K562 (cell line): ENCODE measurements at regions not wholly inside any gene's neighbourhood (a gene's known extent, or its start where the extent isn't known, plus 50 kb on each side); places are given as distances from the start of the nearest gene placed in this dataset.

Experiments
- ATAC-seq: fragments of 200-7000 bp; cut with Tn5 transposase; 3 replicates; pipeline ENCODE4 v1.9.1; 2020; ENCODE audit warnings: moderate library complexity
- BruUV-seq: library from RNA; stranded (reverse); fragments of 400-500 nt; replicated peaks from 2 replicates; lab custom pipeline; 2021; lab: Mats Ljungman, UMichigan
- CTCF ChIA-PET: fragments of 300-600 bp; formaldehyde crosslinking; extraction: SDS; loops from one replicate; lab custom pipeline; 2021; ENCODE audit warnings: low intra/inter-chr PET ratio; lab: Yijun Ruan, JAX
- POLR2A ChIA-PET: fragments of 300-600, 350-650 bp; sonication (Branson Sonifier 250); formaldehyde crosslinking; extraction: SDS; loops from one replicate; lab custom pipeline; 2021; ENCODE audit warnings: antibody characterized with exemption, inconsistent platforms; lab: Yijun Ruan, JAX
- DNase-seq, 4 experiments: peaks; one replicate each; pipeline versions ENCODE4 v3.0.0 to v3.0.0-alpha.2; 2011 to 2018; ENCODE audit warnings: low spot score in 3 of 4, mixed read lengths in 3 of 4; ENCODE audit errors: extremely low read depth in 1 of 4
- FAIRE-seq: peaks from 2 replicates; lab custom pipeline; 2011; peaks lifted over from hg19 to GRCh38; lab: Jason Lieb, UNC
- H2AFZ ChIP-seq: 2 replicates; pipeline ENCODE4 v1.6.0; 2011; ENCODE audit warnings: low read depth, low read length, control low read depth, inconsistent platforms
- H3K27ac ChIP-seq: fragments of 200-600 bp; 3 replicates; pipeline ENCODE4 v1.8.0; 2011; ENCODE audit warnings: low read depth, mild to moderate bottlenecking, control low read depth, inconsistent platforms, low read length, moderate library complexity, mixed read lengths; ENCODE audit errors: extremely low read depth
- H3K27me3 ChIP-seq, 2 experiments: fragments of 300-600 bp in 1 of 2; 2 replicates in 1 of 2; 3 replicates in 1 of 2; pipeline versions ENCODE4 v1.6.0 to v1.8.0; 2011; ENCODE audit warnings: inconsistent platforms in 2 of 2, low read length in 2 of 2, mild to moderate bottlenecking in 1 of 2, mixed read lengths in 1 of 2, moderate library complexity in 1 of 2; ENCODE audit not compliant: control insufficient read depth in 2 of 2, insufficient read depth in 2 of 2
- H3K36me3 ChIP-seq: fragments of 300-600 bp; 3 replicates; pipeline ENCODE4 v1.8.0; 2011; ENCODE audit warnings: mild to moderate bottlenecking, low read length, inconsistent platforms; ENCODE audit not compliant: control insufficient read depth, insufficient read depth
- H3K4me1 ChIP-seq, 2 experiments: fragments of 200-600 bp in 1 of 2; replicated peaks in 1 of 2; 2 replicates in 1 of 2; 3 replicates in 1 of 2; pipeline versions ENCODE4 v1.5.1 to v1.8.0; 2011; ENCODE audit warnings: inconsistent platforms in 2 of 2, low read length in 2 of 2, mild to moderate bottlenecking in 1 of 2, mixed read lengths in 1 of 2, moderate library complexity in 1 of 2; ENCODE audit not compliant: control insufficient read depth in 2 of 2, insufficient read depth in 2 of 2
- H3K4me2 ChIP-seq: 2 replicates; pipeline ENCODE4 v1.6.1; 2011; ENCODE audit warnings: low read length, control low read depth, inconsistent platforms, mixed read lengths; ENCODE audit not compliant: insufficient read depth
- H3K4me3 ChIP-seq: fragments of 200-600 bp; sonication (generic), shearing (Covaris generic); 2 replicates; pipeline ENCODE4 v1.5.1; 2016; ENCODE audit warnings: control low read depth, inconsistent platforms
- H3K79me2 ChIP-seq: fragments of 200-600 bp; 3 replicates; pipeline ENCODE4 v1.8.0; 2011; ENCODE audit warnings: low read length, inconsistent platforms; ENCODE audit not compliant: control insufficient read depth, insufficient read depth
- H3K9ac ChIP-seq, 2 experiments: 2 replicates each; pipeline versions ENCODE4 v1.6.0 to v1.6.1; 2011; ENCODE audit warnings: low read depth in 2 of 2, low read length in 2 of 2, control low read depth in 1 of 2, inconsistent platforms in 1 of 2, mild to moderate bottlenecking in 1 of 2, mixed read lengths in 1 of 2; ENCODE audit not compliant: insufficient read depth in 1 of 2
- H3K9me1 ChIP-seq: one replicate; pipeline ENCODE4 v1.6.0; 2011; ENCODE audit warnings: inconsistent platforms, mild to moderate bottlenecking, low read length, moderate library complexity; ENCODE audit not compliant: control insufficient read depth, insufficient read depth
- H3K9me3 ChIP-seq: replicated peaks from 2 replicates; pipeline ENCODE4 v1.5.1; 2011; ENCODE audit warnings: low read depth, low read length, inconsistent platforms; ENCODE audit not compliant: control insufficient read depth, insufficient read depth
- H4K20me1 ChIP-seq: replicated peaks from 2 replicates; pipeline ENCODE4 v1.6.1; 2011; ENCODE audit warnings: low read length, inconsistent platforms, mixed read lengths; ENCODE audit not compliant: control insufficient read depth, insufficient read depth
- ARID1B ChIP-seq: fragments of 450-650 bp; IDR thresholded peaks from 2 replicates; pipeline ENCODE4 v1.6.1; 2016; ENCODE audit warnings: antibody characterized with exemption, mild to moderate bottlenecking, inconsistent platforms
- ELF1 ChIP-seq: fragments of 200-800 bp; sonication (Bioruptor generic); IDR thresholded peaks from 2 replicates; pipeline ENCODE4 v1.6.1; 2016; ENCODE audit warnings: missing genetic modification characterization, missing compliant biosample characterization
- ETV6 ChIP-seq, 3 experiments: fragments of 150-350 bp in 1 of 3; sonication (generic) in 1 of 3; formaldehyde crosslinking in 1 of 3; IDR thresholded peaks; 2 replicates each; pipeline versions ENCODE4 v1.6.1 to v1.8.0; 2014 to 2022; ENCODE audit warnings: borderline replicate concordance in 2 of 3, low read depth in 2 of 3, antibody characterized with exemption in 1 of 3, low read length in 1 of 3, mild to moderate bottlenecking in 1 of 3, missing genetic modification reagents in 1 of 3
- SMC3 ChIP-seq: conservative IDR thresholded peaks from 2 replicates; pipeline ENCODE4 v1.6.1; 2011; ENCODE audit warnings: low read depth, low read length, improper control_type of control experiment; ENCODE audit not compliant: insufficient read depth
- SRSF1 ChIP-seq: fragments of 200-400 bp; formaldehyde crosslinking; IDR thresholded peaks from 2 replicates; pipeline ENCODE4 v1.6.1; 2017; ENCODE audit warnings: mild to moderate bottlenecking, low read depth, low read length, moderate library complexity
- SRSF9 ChIP-seq: fragments of 200-400 bp; formaldehyde crosslinking; IDR thresholded peaks from 2 replicates; pipeline ENCODE4 v1.6.1; 2017; ENCODE audit warnings: low read depth, low read length, borderline replicate concordance
- ZC3H8 ChIP-seq: fragments of 450-650 bp; IDR thresholded peaks from 2 replicates; pipeline ENCODE4 v1.6.1; 2017
- ZFPM2 ChIP-seq: fragments of 250-450 bp; sonication (Bioruptor Pico); IDR thresholded peaks from 2 replicates; pipeline ENCODE4 v1.5.1; 2022; ENCODE audit warnings: mild to moderate bottlenecking
- ZNF324 ChIP-seq: fragments of 250-450 bp; sonication (Bioruptor Pico); IDR thresholded peaks from 2 replicates; pipeline ENCODE4 v1.4.0; 2020; ENCODE audit warnings: mild to moderate bottlenecking
- ZNF518B ChIP-seq: fragments of 250-450 bp; sonication (Bioruptor Pico); IDR thresholded peaks from 2 replicates; pipeline ENCODE4 v1.5.0; 2021; ENCODE audit warnings: mild to moderate bottlenecking, moderate library complexity
- ZNF583 ChIP-seq: fragments of 250-450 bp; sonication (Bioruptor Pico); IDR thresholded peaks from 2 replicates; pipeline ENCODE4 v1.4.0; 2020
- ZNF780A ChIP-seq: fragments of 250-450 bp; sonication (Bioruptor Pico); IDR thresholded peaks from 2 replicates; pipeline ENCODE4 v1.5.0; 2021; ENCODE audit warnings: mild to moderate bottlenecking
- in situ Hi-C: fragments of 300-500 bp; cut with MboI; formaldehyde crosslinking; loops from 4 replicates; pipeline ENCODE4 v1.15.0; 2018; ENCODE audit warnings: inconsistent platforms, mixed read lengths
- intact Hi-C: fragments of 100-400 bp; cut with micrococcal nuclease; formaldehyde crosslinking; loops from 2 replicates; pipeline ENCODE4 v1.14.2; 2022
- TF ChIP-seq, protein P1 (sequence below): fragments of 450-650 bp; IDR thresholded peaks from 2 replicates; pipeline ENCODE4 v1.6.1; 2018; ENCODE audit warnings: mild to moderate bottlenecking, low read depth; ENCODE audit not compliant: partially characterized antibody
- TF ChIP-seq, protein P2 (sequence below): fragments of 450-650 bp; formaldehyde crosslinking; IDR thresholded peaks from 2 replicates; pipeline ENCODE4 v1.4.0; 2022; ENCODE audit warnings: missing genetic modification characterization
- TF ChIP-seq, protein P3 (sequence below): fragments of 250-450 bp; sonication (Bioruptor Pico); IDR thresholded peaks from 2 replicates; pipeline ENCODE4 v1.5.0; 2022; ENCODE audit warnings: mild to moderate bottlenecking

DNA sequence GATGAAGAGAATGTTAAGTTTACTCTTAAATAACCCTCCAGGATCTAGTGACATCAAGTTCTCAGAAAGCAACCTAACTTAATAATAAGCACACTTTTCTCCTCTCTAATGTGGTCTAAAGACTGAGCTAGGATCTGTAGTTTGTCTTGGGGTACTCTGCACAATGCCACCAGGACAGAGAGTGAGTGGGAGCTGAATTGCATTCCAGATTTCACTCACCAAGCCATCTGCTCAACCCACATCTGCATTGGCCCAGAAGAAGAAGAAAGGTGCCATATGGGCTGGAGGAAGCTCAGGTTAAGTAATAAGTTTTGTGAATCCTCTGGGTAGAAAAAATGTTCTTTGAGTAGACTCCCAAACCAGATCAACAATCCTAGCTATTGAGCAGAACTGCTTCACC lies 384.6 kb downstream of the PPP3CA start:
- no TSS peak for BruUV-seq

More for the DNA sequence above, 384.6 kb downstream of the PPP3CA start:
- Histone ChIP-seq H3K9me3 (no peaks in the 10 kb centered on the region), H3K4me3 (no peak overlapping the region), H3K36me3 (no peaks in the 10 kb centered on the region), H3K9me1 (no peaks in the 10 kb centered on the region), H4K20me1 (no peaks in the 10 kb centered on the region), H3K27me3 (no peaks in the 10 kb centered on the region), H3K4me2 (no peak overlapping the region), H2AFZ (no peak overlapping the region), H3K79me2 (no peaks in the 10 kb centered on the region), H3K9ac (no peak overlapping the region), H3K27ac (no peak overlapping the region)
- intact Hi-C loops (no loop called here), in situ Hi-C loops (no loop called here)
- POLR2A ChIA-PET, result no interaction called here
- FAIRE-seq, result no peak
- no peak for DNase-seq
- no peak for ATAC-seq
- TF ChIP-seq ELF1 (tag) (no peak), SRSF9 (no peak), ZNF324 (CRISPR knock-in tag) (no peak), ARID1B (no peak), ETV6 (IDR thresholded peaks at IDR 0.05; ENCODE audit: borderline replicate concordance in 1 of 2, low read depth in 2 of 2, low read length in 1 of 2) (no peak), ETV6 (CRISPR knock-in tag; IDR thresholded peaks at IDR 0.05; ENCODE audit: borderline replicate concordance) (no peak), SMC3 (no peak), ZNF780A (CRISPR knock-in tag) (no peak), ZC3H8 (no peak), SRSF1 (no peak), ZNF518B (CRISPR knock-in tag) (no peak), ZFPM2 (CRISPR knock-in tag) (no peak), ZNF583 (no peak)
- TF ChIP-seq, protein P1, sequence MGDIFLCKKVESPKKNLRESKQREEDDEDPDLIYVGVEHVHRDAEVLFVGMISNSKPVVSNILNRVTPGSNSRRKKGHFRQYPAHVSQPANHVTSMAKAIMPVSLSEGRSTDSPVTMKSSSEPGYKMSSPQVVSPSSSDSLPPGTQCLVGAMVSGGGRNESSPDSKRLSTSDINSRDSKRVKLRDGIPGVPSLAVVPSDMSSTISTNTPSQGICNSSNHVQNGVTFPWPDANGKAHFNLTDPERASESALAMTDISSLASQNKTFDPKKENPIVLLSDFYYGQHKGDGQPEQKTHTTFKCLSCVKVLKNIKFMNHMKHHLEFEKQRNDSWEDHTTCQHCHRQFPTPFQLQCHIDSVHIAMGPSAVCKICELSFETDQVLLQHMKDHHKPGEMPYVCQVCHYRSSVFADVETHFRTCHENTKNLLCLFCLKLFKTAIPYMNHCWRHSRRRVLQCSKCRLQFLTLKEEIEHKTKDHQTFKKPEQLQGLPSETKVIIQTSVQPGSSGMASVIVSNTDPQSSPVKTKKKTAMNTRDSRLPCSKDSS, result no peak
- TF ChIP-seq, protein P2, sequence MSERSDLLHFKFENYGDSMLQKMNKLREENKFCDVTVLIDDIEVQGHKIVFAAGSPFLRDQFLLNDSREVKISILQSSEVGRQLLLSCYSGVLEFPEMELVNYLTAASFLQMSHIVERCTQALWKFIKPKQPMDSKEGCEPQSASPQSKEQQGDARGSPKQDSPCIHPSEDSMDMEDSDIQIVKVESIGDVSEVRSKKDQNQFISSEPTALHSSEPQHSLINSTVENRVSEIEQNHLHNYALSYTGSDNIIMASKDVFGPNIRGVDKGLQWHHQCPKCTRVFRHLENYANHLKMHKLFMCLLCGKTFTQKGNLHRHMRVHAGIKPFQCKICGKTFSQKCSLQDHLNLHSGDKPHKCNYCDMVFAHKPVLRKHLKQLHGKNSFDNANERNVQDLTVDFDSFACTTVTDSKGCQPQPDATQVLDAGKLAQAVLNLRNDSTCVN (CRISPR knock-in tag), result no peak
- TF ChIP-seq, protein P3, sequence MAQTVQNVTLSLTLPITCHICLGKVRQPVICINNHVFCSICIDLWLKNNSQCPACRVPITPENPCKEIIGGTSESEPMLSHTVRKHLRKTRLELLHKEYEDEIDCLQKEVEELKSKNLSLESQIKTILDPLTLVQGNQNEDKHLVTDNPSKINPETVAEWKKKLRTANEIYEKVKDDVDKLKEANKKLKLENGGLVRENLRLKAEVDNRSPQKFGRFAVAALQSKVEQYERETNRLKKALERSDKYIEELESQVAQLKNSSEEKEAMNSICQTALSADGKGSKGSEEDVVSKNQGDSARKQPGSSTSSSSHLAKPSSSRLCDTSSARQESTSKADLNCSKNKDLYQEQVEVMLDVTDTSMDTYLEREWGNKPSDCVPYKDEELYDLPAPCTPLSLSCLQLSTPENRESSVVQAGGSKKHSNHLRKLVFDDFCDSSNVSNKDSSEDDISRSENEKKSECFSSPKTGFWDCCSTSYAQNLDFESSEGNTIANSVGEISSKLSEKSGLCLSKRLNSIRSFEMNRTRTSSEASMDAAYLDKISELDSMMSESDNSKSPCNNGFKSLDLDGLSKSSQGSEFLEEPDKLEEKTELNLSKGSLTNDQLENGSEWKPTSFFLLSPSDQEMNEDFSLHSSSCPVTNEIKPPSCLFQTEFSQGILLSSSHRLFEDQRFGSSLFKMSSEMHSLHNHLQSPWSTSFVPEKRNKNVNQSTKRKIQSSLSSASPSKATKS, result no peak
- TF ChIP-seq, all 486 proteins: peak for 0
- CTCF ChIA-PET, result no interaction called here
- no peaks in the 10 kb centered on the region for H3K4me1 ChIP-seq
